Mesendoderm (in vitro differentiated cells): ENCODE measurements at regions not wholly inside any gene's neighbourhood (a gene's known extent, or its start where the extent isn't known, plus 50 kb on each side); places are given as distances from the start of the nearest gene placed in this dataset.

Source experiments
- DNase-seq: peaks from one replicate; pipeline ENCODE4 v3.0.0; 2013
- H2AK5ac ChIP-seq: 2 replicates; pipeline ENCODE4 v1.6.1; 2013; ENCODE audit warnings: low read length, inconsistent platforms
- H2BK120ac ChIP-seq: 2 replicates; pipeline ENCODE4 v1.6.1; 2013; ENCODE audit warnings: low read depth, mild to moderate bottlenecking, low read length, moderate library complexity, mixed read lengths
- H2BK15ac ChIP-seq: replicated peaks from 2 replicates; pipeline ENCODE4 v1.6.1; 2013; ENCODE audit warnings: low read depth, mild to moderate bottlenecking, moderate library complexity
- H2BK5ac ChIP-seq: 2 replicates; pipeline ENCODE4 v1.6.1; 2013; ENCODE audit warnings: low read length, inconsistent platforms
- H3K18ac ChIP-seq: 2 replicates; pipeline ENCODE4 v1.6.1; 2013; ENCODE audit warnings: mild to moderate bottlenecking, low read length, mixed read lengths
- H3K23ac ChIP-seq: one replicate; pipeline ENCODE4 v1.6.1; 2013; ENCODE audit warnings: low read length
- H3K27ac ChIP-seq: 2 replicates; pipeline ENCODE4 v1.5.1; 2013; ENCODE audit warnings: low read depth, mild to moderate bottlenecking, inconsistent platforms, low read length, moderate library complexity
- H3K27me3 ChIP-seq: 2 replicates; pipeline ENCODE4 v1.6.1; 2013; ENCODE audit warnings: low read length, control low read depth, mild to moderate bottlenecking, inconsistent platforms; ENCODE audit not compliant: insufficient read depth, poor library complexity
- H3K36me3 ChIP-seq: 2 replicates; pipeline ENCODE4 v1.6.1; 2013; ENCODE audit warnings: low read length, inconsistent platforms; ENCODE audit not compliant: control insufficient read depth, insufficient read depth
- H3K4ac ChIP-seq: one replicate; pipeline ENCODE4 v1.6.1; 2013; ENCODE audit warnings: low read depth, mild to moderate bottlenecking, low read length, moderate library complexity
- H3K4me1 ChIP-seq: 2 replicates; pipeline ENCODE4 v1.6.1; 2013; ENCODE audit warnings: low read depth, low read length, inconsistent platforms; ENCODE audit not compliant: control insufficient read depth
- H3K4me2 ChIP-seq: 2 replicates; pipeline ENCODE4 v1.6.1; 2013; ENCODE audit warnings: low read length
- H3K4me3 ChIP-seq: 2 replicates; pipeline ENCODE4 v1.5.1; 2013; ENCODE audit warnings: mild to moderate bottlenecking, low read length
- H3K56ac ChIP-seq: one replicate; pipeline ENCODE4 v1.6.1; 2013; ENCODE audit warnings: low read length
- H3K79me1 ChIP-seq: 2 replicates; pipeline ENCODE4 v1.6.1; 2013; ENCODE audit warnings: low read length, inconsistent platforms
- H3K79me2 ChIP-seq: 2 replicates; pipeline ENCODE4 v1.6.1; 2013; ENCODE audit warnings: mild to moderate bottlenecking, low read length; ENCODE audit not compliant: control insufficient read depth, insufficient read depth
- H3K9ac ChIP-seq: 2 replicates; pipeline ENCODE4 v1.6.1; 2013; ENCODE audit warnings: low read length, inconsistent platforms
- H4K5ac ChIP-seq: one replicate; pipeline ENCODE4 v1.6.1; 2013; ENCODE audit warnings: low read length
- H4K8ac ChIP-seq: one replicate; pipeline ENCODE4 v1.6.1; 2013; ENCODE audit warnings: low read depth, mild to moderate bottlenecking, control low read depth, low read length, moderate library complexity
- WGBS: extraction: QIAGEN DNeasy Blood & Tissue Kit; methylation state at CpG from one replicate; pipeline ENCODE4 v1.1.7; 2013; ENCODE audit warnings: low lambda C conversion rate, missing lambda C conversion rate; ENCODE audit not compliant: insufficient coverage; ENCODE audit errors: extremely low coverage; 5-methylcytosine and 5-hydroxymethylcytosine counted together

DNA sequence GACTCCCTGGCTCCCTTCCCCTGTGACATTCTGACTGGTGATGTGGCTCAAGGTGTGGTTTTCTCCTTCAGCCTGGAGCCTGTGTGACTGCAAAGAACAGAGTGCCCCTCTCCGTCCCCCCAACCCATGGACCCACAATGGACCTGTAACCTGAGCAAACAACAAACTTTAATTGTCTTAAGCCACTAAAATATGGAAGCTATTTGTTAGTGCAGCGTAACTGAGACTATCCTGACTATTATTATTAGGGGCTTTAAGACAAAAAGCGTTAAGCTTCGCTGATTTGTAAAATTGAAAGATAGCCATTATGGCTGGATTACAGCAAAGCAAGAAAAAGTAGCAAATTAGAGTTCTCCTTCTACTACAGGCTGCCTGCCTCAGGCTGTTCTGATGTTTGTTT lies 426.9 kb downstream of the STK39 start:
- Histone ChIP-seq H2BK5ac (no peak overlapping the region), H4K8ac (no peak overlapping the region), H3K56ac (no peak overlapping the region), H2AK5ac (no peak overlapping the region), H3K23ac (no peak overlapping the region), H3K4ac (no peak overlapping the region), H3K9ac (no peak overlapping the region), H3K4me2 (no peak overlapping the region), H3K18ac (no peak overlapping the region), H3K4me3 (no peak overlapping the region), H4K5ac (no peak overlapping the region), H3K79me1 (no peaks in the 10 kb centered on the region), H3K27ac (no peak overlapping the region), H3K27me3 (no peaks in the 10 kb centered on the region), H3K4me1 (no peaks in the 10 kb centered on the region), H3K36me3 (no peaks in the 10 kb centered on the region), H3K79me2 (no peaks in the 10 kb centered on the region), H2BK120ac (no peak overlapping the region), H2BK15ac (no peak overlapping the region)
- no peak for DNase-seq
- no CpG with 5 or more reads among the region's 4 CpGs for WGBS

DNA sequence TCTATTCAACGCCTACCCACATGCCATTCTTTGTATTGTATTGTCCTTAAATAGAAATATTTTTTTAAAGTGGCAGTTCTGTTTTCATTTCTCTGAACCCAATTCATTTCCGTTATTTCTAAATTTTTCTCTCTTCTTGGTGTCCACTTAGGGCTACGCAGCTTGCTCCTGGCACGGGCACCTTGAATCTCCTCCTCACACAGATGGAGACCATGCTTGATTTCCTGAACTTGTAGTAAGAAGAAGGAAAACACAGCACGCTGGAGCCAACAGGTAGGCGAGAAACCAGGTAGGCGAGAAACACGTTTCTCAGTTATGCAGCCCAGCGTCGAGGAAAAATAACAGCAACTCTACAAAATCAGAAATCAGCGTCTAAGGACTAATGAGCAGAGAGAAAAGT lies 428.9 kb downstream of the STK39 start:
- Histone ChIP-seq H3K79me2 (no peaks in the 10 kb centered on the region), H3K9ac (no peak overlapping the region), H2BK15ac (no peak overlapping the region)

GRCh38 chr2:167817908-167818307 lies 429.5 kb downstream of the STK39 start:
- H3K4me2 ChIP-seq: no peak overlapping the region
- no peak overlapping the region for H3K4ac ChIP-seq
- H3K4me1 ChIP-seq: no peaks in the 10 kb centered on the region
- H2BK15ac ChIP-seq: no peak overlapping the region
- no peak overlapping the region for H2BK5ac ChIP-seq
- no peak overlapping the region for H3K4me3 ChIP-seq
- no peak overlapping the region for H3K27ac ChIP-seq
- no peak for DNase-seq
- H3K27me3 ChIP-seq: no peaks in the 10 kb centered on the region
- H3K23ac ChIP-seq: no peak overlapping the region
- no CpG with 5 or more reads among the region's 4 CpGs for WGBS
- no peaks in the 10 kb centered on the region for H3K79me2 ChIP-seq
- H3K36me3 ChIP-seq: no peaks in the 10 kb centered on the region
- H4K5ac ChIP-seq: no peak overlapping the region
- no peaks in the 10 kb centered on the region for H3K79me1 ChIP-seq
- no peak overlapping the region for H2BK120ac ChIP-seq
- H3K9ac ChIP-seq: no peak overlapping the region
- H3K18ac ChIP-seq: no peak overlapping the region
- no peak overlapping the region for H2AK5ac ChIP-seq
- no peak overlapping the region for H3K56ac ChIP-seq
- H4K8ac ChIP-seq: no peak overlapping the region

More for the DNA sequence above, 428.9 kb downstream of the STK39 start:
- Histone ChIP-seq H3K23ac (no peak overlapping the region), H3K4me1 (no peaks in the 10 kb centered on the region), H2BK5ac (no peak overlapping the region), H3K4me3 (no peak overlapping the region), H3K56ac (no peak overlapping the region), H4K5ac (no peak overlapping the region), H2AK5ac (no peak overlapping the region), H4K8ac (no peak overlapping the region), H3K27me3 (no peaks in the 10 kb centered on the region), H2BK120ac (no peak overlapping the region), H3K27ac (no peak overlapping the region), H3K18ac (no peak overlapping the region), H3K4ac (no peak overlapping the region), H3K79me1 (no peaks in the 10 kb centered on the region), H3K4me2 (no peak overlapping the region), H3K36me3 (no peaks in the 10 kb centered on the region)
- DNase-seq: no peak
- no CpG with 5 or more reads among the region's 11 CpGs for WGBS

DNA sequence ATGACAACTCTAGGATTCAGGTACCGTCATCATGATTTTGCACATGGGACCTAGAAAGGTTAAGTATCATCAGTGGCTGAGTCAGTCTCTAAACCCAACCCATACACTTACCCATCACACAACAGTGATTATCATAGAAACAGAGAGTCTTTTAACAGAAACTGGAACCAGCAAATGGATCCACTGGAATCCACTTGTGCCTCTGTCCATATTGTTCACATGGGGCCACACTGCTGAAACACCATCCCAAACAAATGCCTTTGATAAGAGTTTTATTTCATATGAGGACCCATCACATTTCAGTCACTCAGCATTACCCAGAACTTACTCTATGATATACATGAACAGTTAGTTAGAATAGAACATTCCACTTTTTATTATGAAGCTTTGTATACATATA lies 430.0 kb downstream of the STK39 start:
- H3K18ac ChIP-seq: no peak overlapping the region
- no peaks in the 10 kb centered on the region for H3K4me1 ChIP-seq
- no peaks in the 10 kb centered on the region for H3K27me3 ChIP-seq
- no peak overlapping the region for H4K5ac ChIP-seq
- H3K36me3 ChIP-seq: no peaks in the 10 kb centered on the region
- no peak overlapping the region for H3K4me2 ChIP-seq
- H3K27ac ChIP-seq: no peak overlapping the region
- H3K23ac ChIP-seq: no peak overlapping the region
- H2AK5ac ChIP-seq: no peak overlapping the region
- H3K79me1 ChIP-seq: no peaks in the 10 kb centered on the region
- no peak overlapping the region for H3K9ac ChIP-seq
- no peak overlapping the region for H2BK120ac ChIP-seq
- H4K8ac ChIP-seq: no peak overlapping the region
- no peak overlapping the region for H2BK15ac ChIP-seq
- H3K56ac ChIP-seq: no peak overlapping the region
- no peak overlapping the region for H3K4me3 ChIP-seq
- DNase-seq: no peak
- H3K4ac ChIP-seq: no peak overlapping the region
- no CpG with 5 or more reads among the region's 1 CpG for WGBS
- H3K79me2 ChIP-seq: no peaks in the 10 kb centered on the region
- no peak overlapping the region for H2BK5ac ChIP-seq

GRCh38 chr2:167816874-167817290 lies 430.5 kb downstream of the STK39 start:
- H2BK120ac ChIP-seq: no peak overlapping the region
- no peak overlapping the region for H3K4ac ChIP-seq
- H3K27ac ChIP-seq: no peak overlapping the region
- H2BK15ac ChIP-seq: no peak overlapping the region
- H3K9ac ChIP-seq: no peak overlapping the region
- H2AK5ac ChIP-seq: no peak overlapping the region
- H3K4me1 ChIP-seq: no peaks in the 10 kb centered on the region
- no peak overlapping the region for H2BK5ac ChIP-seq
- no peak overlapping the region for H3K4me3 ChIP-seq
- no peak overlapping the region for H3K4me2 ChIP-seq
- no peaks in the 10 kb centered on the region for H3K27me3 ChIP-seq
- H3K79me2 ChIP-seq: no peaks in the 10 kb centered on the region
- no peak overlapping the region for H4K8ac ChIP-seq
- no peak for DNase-seq
- H3K79me1 ChIP-seq: no peaks in the 10 kb centered on the region
- H3K18ac ChIP-seq: no peak overlapping the region
- no peak overlapping the region for H3K23ac ChIP-seq
- no CpG with 5 or more reads among the region's 1 CpG for WGBS
- no peaks in the 10 kb centered on the region for H3K36me3 ChIP-seq
- H3K56ac ChIP-seq: no peak overlapping the region
- H4K5ac ChIP-seq: no peak overlapping the region

GRCh38 chr2:167814881-167815718 lies 432.3 kb downstream of the STK39 start:
- Histone ChIP-seq H2BK120ac (no peak overlapping the region), H3K56ac (no peak overlapping the region), H2AK5ac (no peak overlapping the region), H3K79me2 (no peaks in the 10 kb centered on the region), H3K4me3 (no peak overlapping the region), H2BK15ac (no peak overlapping the region), H3K27ac (no peak overlapping the region), H4K8ac (no peak overlapping the region), H3K4me1 (no peaks in the 10 kb centered on the region), H3K27me3 (no peaks in the 10 kb centered on the region), H3K18ac (no peak overlapping the region), H4K5ac (no peak overlapping the region), H3K4me2 (no peak overlapping the region), H3K4ac (no peak overlapping the region), H3K79me1 (no peaks in the 10 kb centered on the region), H3K9ac (no peak overlapping the region), H3K23ac (no peak overlapping the region), H3K36me3 (no peaks in the 10 kb centered on the region), H2BK5ac (no peak overlapping the region)
- no peak for DNase-seq
- no CpG with 5 or more reads among the region's 10 CpGs for WGBS
